ENCODE measurements at regions not wholly inside any gene's neighbourhood (a gene's known extent, or its start where the extent isn't known, plus 50 kb on each side); places are given as distances from the start of the nearest gene placed in this dataset.

- Histone ChIP-seq H3K36me3 (ENCODE audit: control insufficient read depth, insufficient read depth, low read length) (no peaks in the 10 kb centered on the region), H3K27ac (ENCODE audit: low read depth, low read length) (no peak overlapping the region), H3K27me3 (ENCODE audit: control insufficient read depth, insufficient read depth, low read length) (no peaks in the 10 kb centered on the region), H3K4me3 (ENCODE audit: low read depth, low read length) (no peak overlapping the region), H3K9me3 (ENCODE audit: control insufficient read depth, insufficient read depth, low read length) (no peaks in the 10 kb centered on the region), H3K4me1 (ENCODE audit: control insufficient read depth, insufficient read depth, low read length) (no peaks in the 10 kb centered on the region)
- WGBS (ENCODE audit: insufficient coverage), result 100% methylated on average over 1 of the region's 8 CpGs
- DNase-seq (ENCODE audit: low read depth in 4 of 6, low spot score in 6 of 6), result no peak
Observed at GRCh38 chr7:55299273-55299967, 65.7 kb upstream of the LANCL2 start.

GRCh38 chr7:55303220-55303619, 61.9 kb upstream of the LANCL2 start:
- no peaks in the 10 kb centered on the region for H3K9me3 ChIP-seq (ENCODE audit: control insufficient read depth, insufficient read depth, low read length)
- no peaks in the 10 kb centered on the region for H3K36me3 ChIP-seq (ENCODE audit: control insufficient read depth, insufficient read depth, low read length)
- H3K27me3 ChIP-seq (ENCODE audit: control insufficient read depth, insufficient read depth, low read length), result no peaks in the 10 kb centered on the region
- H3K4me3 ChIP-seq (ENCODE audit: low read depth, low read length), result no peak overlapping the region
- no peak for DNase-seq (ENCODE audit: low read depth in 4 of 6, low spot score in 6 of 6)
- no peak overlapping the region for H3K27ac ChIP-seq (ENCODE audit: low read depth, low read length)
- WGBS (ENCODE audit: insufficient coverage), result no CpG with 5 or more reads among the region's 1 CpG
- H3K4me1 ChIP-seq (ENCODE audit: control insufficient read depth, insufficient read depth, low read length), result no peaks in the 10 kb centered on the region

- H3K27me3 ChIP-seq (ENCODE audit: control insufficient read depth, insufficient read depth, low read length), result no peaks in the 10 kb centered on the region
- WGBS (ENCODE audit: insufficient coverage), result 40% methylated on average over 1 of the region's 4 CpGs
- H3K4me1 ChIP-seq (ENCODE audit: control insufficient read depth, insufficient read depth, low read length), result no peaks in the 10 kb centered on the region
- DNase-seq (ENCODE audit: low read depth in 4 of 6, low spot score in 6 of 6), result no peak
- H3K36me3 ChIP-seq (ENCODE audit: control insufficient read depth, insufficient read depth, low read length), result no peaks in the 10 kb centered on the region
- H3K27ac ChIP-seq (ENCODE audit: low read depth, low read length), result no peak overlapping the region
- H3K4me3 ChIP-seq (ENCODE audit: low read depth, low read length), result no peak overlapping the region
- no peaks in the 10 kb centered on the region for H3K9me3 ChIP-seq (ENCODE audit: control insufficient read depth, insufficient read depth, low read length)
Observed at GRCh38 chr7:55304018-55304762, 60.9 kb upstream of the LANCL2 start.

GRCh38 chr7:55305135-55305534, 60.0 kb upstream of the LANCL2 start:
- Histone ChIP-seq H3K27me3 (ENCODE audit: control insufficient read depth, insufficient read depth, low read length) (no peaks in the 10 kb centered on the region), H3K4me1 (ENCODE audit: control insufficient read depth, insufficient read depth, low read length) (no peaks in the 10 kb centered on the region), H3K4me3 (ENCODE audit: low read depth, low read length) (no peak overlapping the region), H3K27ac (ENCODE audit: low read depth, low read length) (no peak overlapping the region), H3K9me3 (ENCODE audit: control insufficient read depth, insufficient read depth, low read length) (no peaks in the 10 kb centered on the region), H3K36me3 (ENCODE audit: control insufficient read depth, insufficient read depth, low read length) (no peaks in the 10 kb centered on the region)
- no CpG with 5 or more reads among the region's 1 CpG for WGBS (ENCODE audit: insufficient coverage)
- DNase-seq (ENCODE audit: low read depth in 4 of 6, low spot score in 6 of 6), result no peak

- Histone ChIP-seq H3K4me1 (ENCODE audit: control insufficient read depth, insufficient read depth, low read length) (no peaks in the 10 kb centered on the region), H3K36me3 (ENCODE audit: control insufficient read depth, insufficient read depth, low read length) (no peaks in the 10 kb centered on the region), H3K27ac (ENCODE audit: low read depth, low read length) (no peak overlapping the region), H3K27me3 (ENCODE audit: control insufficient read depth, insufficient read depth, low read length) (no peaks in the 10 kb centered on the region), H3K4me3 (ENCODE audit: low read depth, low read length) (no peak overlapping the region), H3K9me3 (ENCODE audit: control insufficient read depth, insufficient read depth, low read length) (no peaks in the 10 kb centered on the region)
- no peak for DNase-seq (ENCODE audit: low read depth in 4 of 6, low spot score in 6 of 6)
- 100% methylated on average over 2 of the region's 3 CpGs for WGBS (ENCODE audit: insufficient coverage)
Observed at GRCh38 chr7:55306331-55306730, 58.8 kb upstream of the LANCL2 start.

- Histone ChIP-seq H3K27ac (ENCODE audit: low read depth, low read length) (no peak overlapping the region), H3K4me3 (ENCODE audit: low read depth, low read length) (no peak overlapping the region), H3K27me3 (ENCODE audit: control insufficient read depth, insufficient read depth, low read length) (no peaks in the 10 kb centered on the region), H3K9me3 (ENCODE audit: control insufficient read depth, insufficient read depth, low read length) (no peaks in the 10 kb centered on the region), H3K4me1 (ENCODE audit: control insufficient read depth, insufficient read depth, low read length) (no peaks in the 10 kb centered on the region), H3K36me3 (ENCODE audit: control insufficient read depth, insufficient read depth, low read length) (no peaks in the 10 kb centered on the region)
- no peak for DNase-seq (ENCODE audit: low read depth in 4 of 6, low spot score in 6 of 6)
- WGBS (ENCODE audit: insufficient coverage), result 96% methylated on average over 3 of the region's 4 CpGs
Observed at GRCh38 chr7:55307123-55307916, 57.8 kb upstream of the LANCL2 start.

- Histone ChIP-seq H3K4me3 (ENCODE audit: low read depth, low read length) (no peak overlapping the region), H3K4me1 (ENCODE audit: control insufficient read depth, insufficient read depth, low read length) (no peaks in the 10 kb centered on the region), H3K9me3 (ENCODE audit: control insufficient read depth, insufficient read depth, low read length) (no peaks in the 10 kb centered on the region), H3K27me3 (ENCODE audit: control insufficient read depth, insufficient read depth, low read length) (no peaks in the 10 kb centered on the region), H3K27ac (ENCODE audit: low read depth, low read length) (no peak overlapping the region), H3K36me3 (ENCODE audit: control insufficient read depth, insufficient read depth, low read length) (no peaks in the 10 kb centered on the region)
- no peak for DNase-seq (ENCODE audit: low read depth in 4 of 6, low spot score in 6 of 6)
- 84% methylated on average over 3 of the region's 3 CpGs for whole genome bisulfite sequencing (ENCODE audit: insufficient coverage)
Observed at GRCh38 chr7:55308186-55308929, 56.8 kb upstream of the LANCL2 start.

GRCh38 chr7:55309040-55309991, 55.8 kb upstream of the LANCL2 start:
- Histone ChIP-seq H3K36me3 (ENCODE audit: control insufficient read depth, insufficient read depth, low read length) (no peaks in the 10 kb centered on the region), H3K4me3 (ENCODE audit: low read depth, low read length) (no peak overlapping the region), H3K27ac (ENCODE audit: low read depth, low read length) (no peak overlapping the region), H3K27me3 (ENCODE audit: control insufficient read depth, insufficient read depth, low read length) (no peaks in the 10 kb centered on the region), H3K9me3 (ENCODE audit: control insufficient read depth, insufficient read depth, low read length) (no peaks in the 10 kb centered on the region), H3K4me1 (ENCODE audit: control insufficient read depth, insufficient read depth, low read length) (no peaks in the 10 kb centered on the region)
- no peak for DNase-seq (ENCODE audit: low read depth in 4 of 6, low spot score in 6 of 6)
- WGBS (ENCODE audit: insufficient coverage), result 97% methylated on average over 17 of the region's 17 CpGs

All from spinal cord (tissue), 9 donors.